Left cardiac atrium (tissue), 4 donors: ENCODE measurements at regions not wholly inside any gene's neighbourhood (a gene's known extent, or its start where the extent isn't known, plus 50 kb on each side); places are given as distances from the start of the nearest gene placed in this dataset.
A peak's percentile ranks its signal among the peaks of the same experiment; 100 is the strongest.

ENCODE experiments used
- ATAC-seq, 2 donors: fragments of 200-7000 bp; cut with Tn5 transposase; one replicate each; pipeline ENCODE4 v1.9.1; 2020; ENCODE audit warnings: mild to moderate bottlenecking in 2 of 2, moderate library complexity in 2 of 2
- DNase-seq: peaks from one replicate; pipeline ENCODE4 v3.0.0-alpha.2; 2020
- intact Hi-C, 2 donors: fragments of 100-400 bp; cut with DNase I; formaldehyde crosslinking; loops; one replicate each; pipeline versions ENCODE4 v1.14.1 to v1.15.1; 2022 to 2023
- donor health status: DM: no; HTN: yes; CAD: no.
- donor health status: DM: no; HTN: yes; CAD: no; lungs with severe emphysema.
- donor health status: DM: yes; HTN: yes; CAD: no.
- donor health status: Dilated cardiomyopathy.

GRCh38 chrX:40333344-40333743 lies 235.6 kb upstream of the BCOR start:
- ATAC-seq (no peak), DNase-seq (no peak)
- intact Hi-C loops = no loop called here

GRCh38 chrX:40331762-40332161 lies 234.0 kb upstream of the BCOR start:
- ATAC-seq (no peak), DNase-seq (no peak)
- intact Hi-C loops = no loop called here

DNA sequence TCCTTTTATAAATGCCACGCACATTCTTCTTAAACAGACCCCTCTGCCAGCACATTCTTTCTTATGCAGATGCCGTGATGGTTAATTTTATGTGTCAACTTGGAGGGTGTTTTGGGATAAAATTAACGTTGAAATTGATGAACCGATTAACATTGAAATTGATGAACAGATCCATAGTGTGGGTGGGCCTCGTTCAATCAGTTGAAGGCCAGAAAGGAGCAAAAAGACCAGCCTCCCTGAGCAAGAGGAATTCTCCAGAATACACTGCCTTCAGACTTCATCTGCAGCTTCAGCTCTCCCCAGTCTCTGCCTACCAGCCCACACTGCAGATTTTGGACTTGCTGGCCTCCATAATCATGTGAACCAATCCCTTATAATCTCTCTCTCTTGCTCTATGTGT lies 233.6 kb upstream of the BCOR start:
- intact Hi-C loops = no loop called here
- no peak for DNase-seq
- ATAC-seq = no peak

- no peak for DNase-seq
- intact Hi-C loops = no loop called here
- ATAC-seq = no peak
Measured at GRCh38 chrX:40329616-40330015, 231.9 kb upstream of the BCOR start.

- intact Hi-C loops = no loop called here
- no peak for ATAC-seq
Measured at GRCh38 chrX:40327085-40327484, 229.3 kb upstream of the BCOR start.

DNA sequence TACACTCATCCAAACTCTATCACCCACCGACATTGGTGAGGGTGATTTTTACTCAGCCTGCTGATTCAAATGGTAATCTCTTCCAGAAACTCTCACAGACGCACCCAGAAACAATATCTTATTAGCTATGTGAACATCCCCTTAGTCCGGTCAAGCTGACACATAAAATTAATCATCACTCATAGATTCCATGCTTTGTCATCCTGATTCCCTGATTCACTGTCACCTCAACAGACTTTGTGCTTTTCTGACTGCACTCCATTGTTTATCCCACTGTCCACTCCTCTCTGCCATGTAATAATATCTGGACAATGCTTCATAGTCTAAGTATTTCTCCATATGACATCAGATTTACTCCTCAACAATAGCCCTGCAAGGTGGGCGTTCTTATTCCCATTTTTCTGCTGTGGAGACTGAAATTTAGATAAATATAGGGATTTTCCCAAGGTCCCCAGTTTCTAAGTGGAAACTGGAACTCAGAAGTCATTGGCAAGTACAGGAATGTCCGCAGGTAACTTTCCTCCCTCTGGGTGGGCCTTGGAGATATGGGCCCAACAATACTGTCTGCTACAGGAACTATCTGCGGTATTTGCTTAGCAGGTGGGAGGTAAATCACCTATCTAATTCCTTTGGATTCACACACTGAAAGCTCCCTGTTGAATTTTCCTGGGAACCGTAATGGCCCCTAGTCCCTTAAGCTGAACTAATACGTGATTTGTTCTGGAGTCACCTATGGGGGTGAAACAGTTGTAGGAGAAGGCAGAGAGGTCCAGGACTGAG lies 228.6 kb upstream of the BCOR start:
- intact Hi-C loops = no loop called here
- DNase-seq = no peak
- ATAC-seq = no peak

More at GRCh38 chrX:40327085-40327484, 229.3 kb upstream of the BCOR start:
- DNase-seq = no peak

DNA sequence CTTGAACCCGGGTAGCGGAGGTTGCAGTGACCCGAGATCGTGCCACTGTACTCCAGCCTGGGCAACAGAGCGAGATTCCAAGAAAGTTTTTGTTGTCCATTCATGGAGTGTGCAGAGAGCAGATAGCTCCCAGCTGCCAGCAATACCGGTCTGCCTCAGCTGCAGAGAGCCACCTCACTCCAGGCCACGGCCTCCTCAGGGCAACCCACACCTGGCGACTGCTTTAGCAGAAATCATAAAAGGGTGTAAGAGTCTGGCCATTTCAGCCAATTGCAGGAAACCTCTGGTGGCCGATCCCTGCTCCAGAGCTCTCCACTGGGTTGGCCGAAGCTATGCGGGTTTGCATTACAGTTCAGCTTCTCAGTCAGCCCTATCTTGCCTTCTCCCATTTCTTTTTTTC lies 227.4 kb upstream of the BCOR start:
- ATAC-seq = no peak
- intact Hi-C loops = no loop called here
- no peak for DNase-seq

- ATAC-seq (no peak), DNase-seq (no peak)
- intact Hi-C loops = no loop called here
Measured at GRCh38 chrX:40323977-40324376, 226.2 kb upstream of the BCOR start.

- DNase-seq = no peak
Measured at GRCh38 chrX:40320819-40321218, 223.1 kb upstream of the BCOR start.

DNA sequence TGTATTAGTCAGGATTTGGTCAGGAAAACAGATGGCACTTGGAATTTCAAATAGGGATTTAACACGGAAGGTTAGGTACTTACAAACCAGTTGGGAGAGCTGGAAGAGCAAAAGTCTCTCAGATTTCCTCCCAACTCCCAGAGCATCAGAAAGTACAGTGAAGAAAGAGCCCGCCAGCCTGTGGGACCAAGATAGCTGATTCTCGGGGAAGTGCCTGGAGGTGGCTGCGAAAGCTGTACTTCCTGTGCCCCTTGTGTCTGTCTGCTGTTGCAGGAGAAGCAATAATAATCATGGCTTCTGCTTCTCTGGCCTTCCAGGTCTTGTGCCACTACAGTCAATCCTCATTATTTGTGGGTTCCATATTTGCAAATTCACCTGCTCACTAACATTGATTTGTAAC lies 221.0 kb upstream of the BCOR start:
- no peak for DNase-seq
- no peak for ATAC-seq
- intact Hi-C loops = no loop called here

More at GRCh38 chrX:40320819-40321218, 223.1 kb upstream of the BCOR start:
- no peak for ATAC-seq
- intact Hi-C loops = no loop called here

DNA sequence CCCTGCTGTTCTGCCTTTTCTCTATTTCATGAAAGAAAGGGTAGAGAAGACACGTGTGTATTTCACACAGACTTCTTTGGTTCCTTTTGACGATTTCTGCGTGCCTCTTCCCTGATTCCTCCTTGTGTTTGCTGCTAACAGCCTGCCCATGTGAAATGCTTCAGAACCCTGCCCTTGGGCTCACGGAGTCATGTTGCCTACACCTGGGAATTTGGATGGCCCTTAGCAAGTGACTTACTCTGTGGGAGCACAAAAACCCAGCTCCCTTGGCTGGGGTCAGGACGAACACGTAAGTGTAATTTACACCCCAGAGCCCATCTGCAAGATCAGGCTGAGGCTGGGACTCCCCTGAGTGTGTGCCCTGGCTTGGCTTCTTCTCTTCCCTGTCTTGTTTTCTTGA lies 220.3 kb upstream of the BCOR start:
- DNase-seq (no peak), ATAC-seq (no peak)
- intact Hi-C loops = no loop called here

- DNase-seq (no peak), ATAC-seq (no peak)
- intact Hi-C loops = no loop called here
Measured at GRCh38 chrX:40316502-40316901, 218.7 kb upstream of the BCOR start.

DNA sequence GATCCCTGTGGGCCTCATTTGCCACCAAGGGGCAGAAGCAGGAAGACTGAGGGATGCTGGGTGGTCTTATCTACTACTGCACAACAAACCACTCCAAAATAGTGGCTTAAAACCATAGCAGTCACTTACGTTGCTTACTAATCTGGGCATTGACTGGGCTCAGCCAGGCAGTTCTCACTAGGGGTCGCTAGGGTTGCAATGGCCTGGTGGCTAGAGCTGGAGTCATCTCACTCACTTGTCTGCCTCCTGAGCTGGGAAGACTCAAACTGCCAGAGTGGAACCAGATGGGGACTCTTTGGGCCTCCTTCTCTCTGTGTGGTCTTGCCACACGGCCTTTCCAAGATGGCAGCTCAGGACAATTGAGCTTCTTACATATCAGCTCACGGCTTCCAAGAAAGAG lies 216.3 kb upstream of the BCOR start:
- DNase-seq = no peak
- intact Hi-C loops = no loop called here
- no peak for ATAC-seq

- DNase-seq = no peak
Measured at GRCh38 chrX:40313269-40313668, 215.5 kb upstream of the BCOR start.

DNA sequence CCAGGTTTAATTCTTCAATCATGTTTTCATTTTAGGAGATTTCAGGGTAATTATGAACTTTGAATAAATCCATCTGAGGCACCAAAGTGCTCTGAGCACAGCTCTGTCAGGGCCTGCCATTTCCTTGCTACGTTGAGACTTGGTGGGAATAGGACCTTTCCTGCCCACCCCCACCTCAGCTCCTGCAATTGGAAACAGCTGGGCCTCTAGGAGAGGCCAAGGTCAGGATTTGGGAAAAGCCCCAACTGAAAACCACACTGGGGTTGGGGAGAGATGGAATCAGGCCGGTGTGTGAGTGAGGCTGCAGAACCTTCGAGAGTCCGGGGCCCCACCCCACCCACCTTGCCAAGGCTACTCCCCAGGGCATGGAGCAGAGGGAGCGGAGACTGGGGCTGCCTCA lies 212.7 kb upstream of the BCOR start:
- DNase-seq (no peak), ATAC-seq (peak in 1 of 2 donors; percentile 33)
- intact Hi-C loops = no loop called here

More at GRCh38 chrX:40313269-40313668, 215.5 kb upstream of the BCOR start:
- no peak for ATAC-seq
- intact Hi-C loops = no loop called here

DNA sequence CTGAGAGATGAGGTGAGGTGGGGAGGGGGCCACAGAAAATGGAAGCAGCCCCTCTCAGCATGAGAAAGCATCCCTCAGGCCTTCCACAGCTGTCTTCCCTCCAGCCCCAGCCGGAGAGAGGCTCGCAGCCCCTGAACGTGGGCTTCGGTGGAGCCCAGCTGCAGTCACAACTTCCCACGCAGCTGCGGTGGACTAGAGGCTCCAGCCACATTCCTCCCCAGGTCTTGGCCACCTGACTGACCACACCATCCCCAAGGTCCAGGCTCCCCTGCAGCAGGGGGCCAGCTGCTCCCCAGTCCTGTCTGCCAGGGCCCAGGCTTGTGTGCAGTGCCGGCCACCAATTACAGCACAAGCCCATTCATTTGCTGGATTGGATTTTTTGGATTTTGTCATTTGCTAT lies 212.3 kb upstream of the BCOR start:
- peak in 1 of 2 donors; percentile 83 for ATAC-seq
- intact Hi-C loops = no loop called here
- DNase-seq = no peak

DNA sequence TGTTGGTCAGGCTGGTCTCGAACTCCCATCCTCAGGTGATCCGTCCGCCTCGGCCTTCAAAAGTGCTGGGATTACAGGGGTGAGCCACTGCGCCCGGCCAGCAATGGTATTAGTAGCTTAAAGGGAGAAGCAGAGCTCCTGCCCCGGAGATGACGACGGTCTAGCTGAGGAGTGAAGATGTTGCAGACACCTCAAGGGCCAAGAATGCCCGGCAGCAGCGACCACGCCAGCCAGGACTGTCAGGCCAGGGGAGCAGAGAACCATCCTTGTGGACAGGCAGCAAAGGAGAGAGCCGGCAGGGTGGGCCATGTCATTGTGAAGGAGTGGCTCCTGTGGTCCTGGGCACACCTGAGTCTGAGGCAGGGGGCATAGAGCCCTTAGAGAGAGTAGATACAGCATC lies 210.1 kb upstream of the BCOR start:
- ATAC-seq (no peak), DNase-seq (no peak)
- intact Hi-C loops = no loop called here

DNA sequence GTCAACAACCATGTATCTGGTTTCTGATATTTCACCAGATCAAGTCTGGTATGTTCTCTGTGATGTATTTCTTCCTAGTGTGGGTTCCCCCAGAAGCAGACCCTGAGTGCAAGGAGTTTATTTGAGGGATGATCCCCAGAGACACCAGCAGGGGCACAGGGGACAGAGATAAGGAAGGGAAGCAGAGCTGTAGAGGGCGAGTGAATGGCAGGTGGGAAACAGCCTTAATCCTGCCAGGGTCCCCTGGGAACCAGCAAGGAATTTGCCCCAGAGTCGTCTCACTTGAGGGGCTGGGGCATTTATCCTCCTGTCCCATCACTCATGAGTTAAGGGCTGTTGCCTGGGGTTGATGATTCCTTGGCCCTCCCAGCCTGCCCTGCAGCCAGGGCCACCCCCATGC lies 206.4 kb upstream of the BCOR start:
- intact Hi-C loops = no loop called here
- DNase-seq (no peak), ATAC-seq (no peak)

GRCh38 chrX:40303256-40304077 lies 205.7 kb upstream of the BCOR start:
- DNase-seq = no peak
- no peak for ATAC-seq
- intact Hi-C loops = no loop called here

DNA sequence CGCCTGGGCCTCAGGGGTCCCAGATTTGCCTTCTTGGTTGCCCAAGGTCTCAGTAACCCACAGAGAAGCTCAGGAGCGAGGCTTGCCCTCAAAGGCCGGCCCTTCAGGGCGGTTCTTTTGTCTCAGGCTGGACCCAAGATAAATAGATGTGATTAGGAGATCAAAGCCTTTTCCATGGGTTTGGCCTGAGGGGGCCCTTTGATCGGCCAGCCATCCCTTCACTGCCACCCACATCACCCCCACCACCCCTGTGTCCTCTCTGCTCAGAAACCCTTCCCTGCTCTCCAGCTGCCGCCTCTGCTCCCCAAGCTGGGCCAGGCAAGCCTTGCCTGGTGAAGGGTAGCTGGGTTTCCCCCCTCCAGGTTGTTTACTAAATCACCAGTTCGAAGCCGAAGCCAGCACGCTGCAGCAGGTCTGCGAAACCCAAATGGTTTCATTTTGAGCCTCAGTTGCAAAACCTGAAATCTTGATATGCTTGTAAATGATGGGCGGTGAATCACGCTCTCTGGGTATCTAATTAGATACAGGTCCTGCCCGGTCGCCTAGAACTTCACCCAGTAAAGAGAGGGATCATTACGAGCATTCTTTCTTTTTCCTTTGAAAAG lies 202.6 kb upstream of the BCOR start:
- intact Hi-C loops = no loop called here
- ATAC-seq (no peak), DNase-seq (no peak)
